ENCODE measurements at regions not wholly inside any gene's neighbourhood (a gene's known extent, or its start where the extent isn't known, plus 50 kb on each side); places are given as distances from the start of the nearest gene placed in this dataset.
"Not testable (repeated sequence)": the region's sequence is repeated elsewhere in the genome, so short reads cannot be mapped to it uniquely, and the experiment has no call there.

- no peak overlapping the region for H3K4me3 Mint-ChIP-seq
- no peaks in the 10 kb centered on the region for H3K9me3 Mint-ChIP-seq (ENCODE audit: low read depth)
- H3K4me1 Mint-ChIP-seq (ENCODE audit: low read depth), result peaks cover 3% of the 10 kb centered on the region
These were observed 262.1 kb upstream of the DUSP10 start for GRCh38 chr1:222004034-222004433.

GRCh38 chr1:222002503-222002902, 260.6 kb upstream of the DUSP10 start:
- H3K27ac Mint-ChIP-seq, result no peak overlapping the region
- no peaks in the 10 kb centered on the region for H3K4me1 Mint-ChIP-seq (ENCODE audit: low read depth)
- H3K36me3 Mint-ChIP-seq, result no peaks in the 10 kb centered on the region
- no peaks in the 10 kb centered on the region for H3K9me3 Mint-ChIP-seq (ENCODE audit: low read depth)
- no peaks in the 10 kb centered on the region for H3K27me3 Mint-ChIP-seq
- no peak overlapping the region for H3K4me3 Mint-ChIP-seq

More at GRCh38 chr1:222004034-222004433, 262.1 kb upstream of the DUSP10 start:
- Mint-ChIP-seq H3K27me3 (no peaks in the 10 kb centered on the region), H3K27ac (no peak overlapping the region), H3K36me3 (no peaks in the 10 kb centered on the region)

DNA sequence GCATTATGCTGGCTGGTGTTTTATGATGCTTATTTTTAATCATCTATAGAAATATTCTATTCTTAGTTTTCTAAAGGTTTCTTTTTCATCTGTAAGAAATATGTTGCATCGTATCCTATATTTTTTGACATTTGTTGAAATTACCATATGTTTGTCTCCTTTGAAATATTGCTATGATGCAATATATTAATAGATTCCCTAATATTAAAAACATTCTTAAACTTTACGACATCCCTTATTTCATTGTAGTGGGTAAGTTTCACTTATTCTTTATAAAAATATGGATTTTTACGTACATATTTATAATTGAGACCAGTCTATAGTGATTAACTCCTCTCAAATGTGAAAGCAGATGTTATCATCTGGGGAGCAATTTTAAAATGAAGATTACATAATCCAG, 258.2 kb upstream of the DUSP10 start:
- H3K4me1 Mint-ChIP-seq (ENCODE audit: low read depth), result peaks cover 2% of the 10 kb centered on the region
- no peak overlapping the region for H3K27ac Mint-ChIP-seq
- no peak overlapping the region for H3K4me3 Mint-ChIP-seq
- H3K36me3 Mint-ChIP-seq, result no peaks in the 10 kb centered on the region
- no peaks in the 10 kb centered on the region for H3K27me3 Mint-ChIP-seq
- no peaks in the 10 kb centered on the region for H3K9me3 Mint-ChIP-seq (ENCODE audit: low read depth)

DNA sequence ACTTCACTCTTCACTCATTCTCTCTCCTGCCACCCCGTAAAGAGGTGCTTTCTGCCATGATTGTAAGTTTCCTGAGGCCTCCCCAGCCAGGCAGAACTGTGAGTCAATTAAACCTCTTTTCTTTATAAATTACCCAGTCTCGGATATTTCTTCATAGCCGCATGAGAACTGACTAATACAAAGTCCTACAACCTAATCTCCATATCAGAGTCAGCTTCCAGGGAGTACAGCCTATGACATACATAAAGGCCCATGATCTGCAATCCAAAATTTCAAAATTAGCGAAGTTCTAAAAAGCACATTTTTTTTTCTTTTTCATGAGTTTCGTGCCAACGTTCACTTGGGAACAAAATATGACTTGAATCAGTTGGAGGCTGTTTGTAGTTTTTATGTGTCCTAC, 256.9 kb upstream of the DUSP10 start:
- no peak overlapping the region for H3K4me3 Mint-ChIP-seq

DNA sequence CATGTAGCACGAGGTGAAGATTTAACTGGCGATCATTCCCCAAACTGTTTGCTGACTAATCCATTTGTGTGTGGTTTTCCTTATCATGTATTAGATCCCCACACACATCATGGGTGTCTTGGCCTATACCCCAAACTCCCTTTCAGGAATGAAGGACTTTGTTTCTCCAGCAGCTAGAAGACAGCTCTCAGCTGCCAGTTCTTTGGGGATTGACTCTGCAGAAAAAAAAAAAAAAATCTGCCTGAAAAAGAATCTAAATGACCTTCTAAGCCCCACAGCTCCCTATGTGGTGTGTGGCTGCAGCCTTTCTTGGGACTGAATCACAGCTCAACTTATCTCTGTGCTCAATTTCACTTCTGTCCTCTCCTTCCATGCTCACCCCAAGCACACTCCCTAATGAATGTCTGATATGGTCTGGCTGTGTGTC, 256.3 kb upstream of the DUSP10 start:
- Mint-ChIP-seq H3K27me3 (no peaks in the 10 kb centered on the region), H3K4me1 (ENCODE audit: low read depth) (peaks cover 18% of the 10 kb centered on the region), H3K36me3 (no peaks in the 10 kb centered on the region), H3K4me3 (no peak overlapping the region), H3K9me3 (ENCODE audit: low read depth) (no peaks in the 10 kb centered on the region), H3K27ac (no peak overlapping the region)

More for the DNA sequence above, 256.9 kb upstream of the DUSP10 start:
- no peaks in the 10 kb centered on the region for H3K36me3 Mint-ChIP-seq
- no peak overlapping the region for H3K27ac Mint-ChIP-seq
- no peaks in the 10 kb centered on the region for H3K27me3 Mint-ChIP-seq
- H3K4me1 Mint-ChIP-seq (ENCODE audit: low read depth), result peaks cover 14% of the 10 kb centered on the region
- H3K9me3 Mint-ChIP-seq (ENCODE audit: low read depth), result no peaks in the 10 kb centered on the region

DNA sequence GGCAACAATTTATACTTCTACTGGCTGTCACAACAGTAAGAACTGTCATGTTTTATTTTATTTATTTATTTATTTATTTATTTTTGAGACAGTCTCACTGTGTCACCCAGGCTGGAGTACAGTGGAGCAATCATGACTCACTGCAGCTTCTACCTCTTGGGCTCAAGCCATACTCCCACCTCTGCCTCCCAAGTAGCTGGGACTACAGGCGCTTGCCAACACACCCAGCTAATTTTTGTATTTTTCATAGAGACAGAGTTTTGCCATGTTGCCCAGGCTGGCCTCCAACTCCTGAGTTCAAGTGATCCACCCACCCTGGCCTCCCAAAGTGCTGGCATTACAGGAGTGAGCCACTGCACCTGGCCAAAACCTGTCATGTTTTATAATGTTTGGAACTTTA, 255.1 kb upstream of the DUSP10 start:
- H3K4me3 Mint-ChIP-seq; H3K27ac Mint-ChIP-seq; H3K27me3 Mint-ChIP-seq; H3K9me3 Mint-ChIP-seq (ENCODE audit: low read depth); H3K36me3 Mint-ChIP-seq: not testable (repeated sequence)
- peaks cover 24% of the 10 kb centered on the region for H3K4me1 Mint-ChIP-seq (ENCODE audit: low read depth)

GRCh38 chr1:221994939-221995338, 253.1 kb upstream of the DUSP10 start:
- H3K27me3 Mint-ChIP-seq, result no peaks in the 10 kb centered on the region
- no peaks in the 10 kb centered on the region for H3K36me3 Mint-ChIP-seq
- peaks cover 26% of the 10 kb centered on the region for H3K4me1 Mint-ChIP-seq (ENCODE audit: low read depth)
- H3K9me3 Mint-ChIP-seq (ENCODE audit: low read depth), result no peaks in the 10 kb centered on the region
- peak overlapping the region; percentile 70 for H3K27ac Mint-ChIP-seq
- no peak overlapping the region for H3K4me3 Mint-ChIP-seq

DNA sequence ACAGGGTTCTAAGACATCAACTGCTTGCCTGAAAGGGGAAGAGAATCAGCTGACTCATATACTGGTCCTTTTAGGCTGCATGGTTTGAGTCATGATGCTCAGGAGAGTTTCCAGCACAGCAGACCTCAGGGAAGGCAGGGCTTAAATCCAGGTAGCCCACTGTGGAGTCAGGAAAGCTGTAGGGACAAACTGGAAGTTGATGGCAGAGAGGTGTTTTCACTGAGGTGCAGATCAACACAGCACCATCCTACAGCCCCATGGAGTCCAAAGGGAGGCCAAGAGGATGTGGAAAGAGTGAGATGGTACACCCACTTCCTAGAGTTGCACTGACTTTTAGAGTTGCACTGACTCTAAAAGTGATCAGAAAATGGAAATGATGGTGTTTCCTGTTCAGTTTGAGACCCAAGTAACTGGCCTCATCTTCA, 252.4 kb upstream of the DUSP10 start:
- Mint-ChIP-seq H3K36me3 (no peaks in the 10 kb centered on the region), H3K9me3 (ENCODE audit: low read depth) (no peaks in the 10 kb centered on the region), H3K27ac (peak overlapping the region; percentile 81), H3K4me3 (peak overlapping the region; percentile 17), H3K4me1 (ENCODE audit: low read depth) (peaks cover 26% of the 10 kb centered on the region), H3K27me3 (no peaks in the 10 kb centered on the region)

DNA sequence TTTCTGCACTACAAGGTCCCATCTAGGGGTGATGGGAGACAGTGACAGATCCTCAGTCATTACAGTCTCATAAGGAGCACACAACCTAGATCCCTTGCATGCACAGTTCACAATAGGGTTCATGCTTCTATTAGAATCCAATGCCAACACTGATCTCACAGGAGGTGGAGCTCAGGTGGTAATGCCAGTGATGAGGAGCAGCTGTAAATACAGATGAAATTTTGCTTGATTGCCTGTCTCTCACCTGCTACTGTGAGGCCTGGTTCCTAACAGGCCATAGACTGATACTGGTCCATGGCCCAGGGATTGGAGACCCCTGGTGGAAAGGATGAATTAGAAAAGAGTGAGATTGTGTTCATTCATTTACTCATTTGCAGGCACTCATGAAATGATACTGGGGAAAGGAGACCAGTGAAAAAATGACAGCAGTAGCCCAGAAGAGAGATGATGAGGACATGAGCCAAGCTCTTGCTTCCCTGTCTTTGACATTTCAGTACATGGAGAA, 251.6 kb upstream of the DUSP10 start:
- no peaks in the 10 kb centered on the region for H3K36me3 Mint-ChIP-seq

GRCh38 chr1:221992427-221992826, 250.5 kb upstream of the DUSP10 start:
- H3K27ac Mint-ChIP-seq, result no peak overlapping the region
- peaks cover 26% of the 10 kb centered on the region for H3K4me1 Mint-ChIP-seq (ENCODE audit: low read depth)
- H3K27me3 Mint-ChIP-seq, result no peaks in the 10 kb centered on the region

More for the DNA sequence above, 251.6 kb upstream of the DUSP10 start:
- peak overlapping the region; percentile 53 for H3K4me3 Mint-ChIP-seq
- no peaks in the 10 kb centered on the region for H3K9me3 Mint-ChIP-seq (ENCODE audit: low read depth)
- peaks cover 26% of the 10 kb centered on the region for H3K4me1 Mint-ChIP-seq (ENCODE audit: low read depth)
- H3K27me3 Mint-ChIP-seq, result no peaks in the 10 kb centered on the region
- no peak overlapping the region for H3K27ac Mint-ChIP-seq

DNA sequence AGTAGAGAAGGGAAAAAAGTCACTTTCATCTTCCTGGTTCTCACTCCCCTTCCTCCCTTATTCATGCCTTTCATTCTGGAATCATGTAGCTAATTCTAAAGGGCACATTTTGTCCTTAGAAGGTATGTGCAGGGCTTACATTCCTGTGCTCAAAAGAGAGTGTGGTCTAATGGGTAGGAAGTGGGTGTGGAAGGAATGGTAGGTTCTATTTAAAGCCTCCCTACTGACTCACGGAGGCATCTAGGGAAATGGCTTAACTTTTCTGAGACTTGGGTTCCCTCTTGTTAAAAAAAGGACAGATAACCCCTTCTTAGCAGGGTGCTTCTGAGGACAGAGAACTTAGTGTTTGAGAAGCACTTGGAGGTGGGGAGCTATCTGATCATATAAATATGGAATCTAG, 249.3 kb upstream of the DUSP10 start:
- Mint-ChIP-seq H3K4me1 (ENCODE audit: low read depth) (peaks cover 26% of the 10 kb centered on the region), H3K36me3 (no peaks in the 10 kb centered on the region), H3K4me3 (no peak overlapping the region), H3K27me3 (no peaks in the 10 kb centered on the region), H3K9me3 (ENCODE audit: low read depth) (no peaks in the 10 kb centered on the region), H3K27ac (no peak overlapping the region)

More at GRCh38 chr1:221992427-221992826, 250.5 kb upstream of the DUSP10 start:
- Mint-ChIP-seq H3K4me3 (no peak overlapping the region), H3K9me3 (ENCODE audit: low read depth) (no peaks in the 10 kb centered on the region), H3K36me3 (no peaks in the 10 kb centered on the region)

- Mint-ChIP-seq H3K36me3 (no peaks in the 10 kb centered on the region), H3K4me1 (ENCODE audit: low read depth) (peaks cover 20% of the 10 kb centered on the region), H3K27ac (no peak overlapping the region), H3K27me3 (no peaks in the 10 kb centered on the region), H3K4me3 (no peak overlapping the region), H3K9me3 (ENCODE audit: low read depth) (no peaks in the 10 kb centered on the region)
These were observed 247.9 kb upstream of the DUSP10 start for GRCh38 chr1:221989741-221990140.

GRCh38 chr1:221988829-221989228, 246.9 kb upstream of the DUSP10 start:
- H3K4me3 Mint-ChIP-seq, result no peak overlapping the region
- no peak overlapping the region for H3K27ac Mint-ChIP-seq
- H3K4me1 Mint-ChIP-seq (ENCODE audit: low read depth), result peaks cover 12% of the 10 kb centered on the region
- no peaks in the 10 kb centered on the region for H3K27me3 Mint-ChIP-seq
- no peaks in the 10 kb centered on the region for H3K9me3 Mint-ChIP-seq (ENCODE audit: low read depth)
- no peaks in the 10 kb centered on the region for H3K36me3 Mint-ChIP-seq

DNA sequence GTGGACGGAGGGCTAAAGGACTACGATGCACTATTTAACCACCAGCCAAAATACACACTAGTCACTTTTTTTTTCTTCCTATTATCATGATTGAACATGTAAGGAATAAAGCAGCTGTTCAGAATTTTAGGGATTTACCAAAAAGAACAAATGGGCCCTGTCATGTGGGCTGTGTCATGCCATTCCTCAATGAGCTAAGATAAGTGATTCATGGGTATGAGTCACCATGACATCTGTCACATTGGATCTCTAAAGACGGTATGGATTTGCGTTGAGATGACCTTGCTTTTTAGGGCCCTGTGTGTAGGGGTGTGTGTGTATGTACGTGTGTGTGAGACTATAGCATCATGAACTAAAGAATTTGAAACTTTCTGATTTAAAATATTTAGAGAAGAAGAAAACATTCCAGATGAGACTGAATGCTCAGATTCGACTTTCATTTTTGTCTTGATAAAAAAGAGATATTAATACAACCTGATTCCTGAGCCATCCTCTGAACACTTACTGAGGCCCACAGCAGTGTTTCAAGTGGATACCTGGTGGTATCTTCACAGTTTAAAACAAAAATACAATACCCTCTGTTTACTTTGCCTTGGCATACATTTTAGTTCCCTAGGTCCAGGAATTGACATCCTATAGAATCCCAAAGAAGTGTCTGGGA, 246.1 kb upstream of the DUSP10 start:
- Mint-ChIP-seq H3K9me3 (ENCODE audit: low read depth) (no peaks in the 10 kb centered on the region), H3K27ac (no peak overlapping the region), H3K36me3 (no peaks in the 10 kb centered on the region), H3K27me3 (peaks cover 6% of the 10 kb centered on the region), H3K4me1 (ENCODE audit: low read depth) (peaks cover 8% of the 10 kb centered on the region), H3K4me3 (no peak overlapping the region)

GRCh38 chr1:221983444-221983843, 241.6 kb upstream of the DUSP10 start:
- Mint-ChIP-seq H3K4me3 (no peak overlapping the region), H3K36me3 (no peaks in the 10 kb centered on the region), H3K4me1 (ENCODE audit: low read depth) (no peaks in the 10 kb centered on the region), H3K27me3 (peaks cover 6% of the 10 kb centered on the region), H3K9me3 (ENCODE audit: low read depth) (no peaks in the 10 kb centered on the region), H3K27ac (no peak overlapping the region)

GRCh38 chr1:221981461-221981860, 239.6 kb upstream of the DUSP10 start:
- H3K9me3 Mint-ChIP-seq (ENCODE audit: low read depth), result no peaks in the 10 kb centered on the region
- no peaks in the 10 kb centered on the region for H3K4me1 Mint-ChIP-seq (ENCODE audit: low read depth)
- H3K4me3 Mint-ChIP-seq, result no peak overlapping the region
- H3K27me3 Mint-ChIP-seq, result peaks cover 6% of the 10 kb centered on the region
- no peak overlapping the region for H3K27ac Mint-ChIP-seq
- H3K36me3 Mint-ChIP-seq, result no peaks in the 10 kb centered on the region
